ENCODE measurements at regions not wholly inside any gene's neighbourhood (a gene's known extent, or its start where the extent isn't known, plus 50 kb on each side); places are given as distances from the start of the nearest gene placed in this dataset.

GRCh38 chr12:34400986-34401658 lies 378.8 kb downstream of the ALG10 start:
- no peak for TF ChIP-seq POLR2AphosphoS5 (IDR thresholded peaks at IDR 0.05)
- TF ChIP-seq, protein P1, sequence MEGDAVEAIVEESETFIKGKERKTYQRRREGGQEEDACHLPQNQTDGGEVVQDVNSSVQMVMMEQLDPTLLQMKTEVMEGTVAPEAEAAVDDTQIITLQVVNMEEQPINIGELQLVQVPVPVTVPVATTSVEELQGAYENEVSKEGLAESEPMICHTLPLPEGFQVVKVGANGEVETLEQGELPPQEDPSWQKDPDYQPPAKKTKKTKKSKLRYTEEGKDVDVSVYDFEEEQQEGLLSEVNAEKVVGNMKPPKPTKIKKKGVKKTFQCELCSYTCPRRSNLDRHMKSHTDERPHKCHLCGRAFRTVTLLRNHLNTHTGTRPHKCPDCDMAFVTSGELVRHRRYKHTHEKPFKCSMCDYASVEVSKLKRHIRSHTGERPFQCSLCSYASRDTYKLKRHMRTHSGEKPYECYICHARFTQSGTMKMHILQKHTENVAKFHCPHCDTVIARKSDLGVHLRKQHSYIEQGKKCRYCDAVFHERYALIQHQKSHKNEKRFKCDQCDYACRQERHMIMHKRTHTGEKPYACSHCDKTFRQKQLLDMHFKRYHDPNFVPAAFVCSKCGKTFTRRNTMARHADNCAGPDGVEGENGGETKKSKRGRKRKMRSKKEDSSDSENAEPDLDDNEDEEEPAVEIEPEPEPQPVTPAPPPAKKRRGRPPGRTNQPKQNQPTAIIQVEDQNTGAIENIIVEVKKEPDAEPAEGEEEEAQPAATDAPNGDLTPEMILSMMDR (IDR thresholded peaks at IDR 0.05) = no peak
